ENCODE measurements at regions not wholly inside any gene's neighbourhood (a gene's known extent, or its start where the extent isn't known, plus 50 kb on each side); places are given as distances from the start of the nearest gene placed in this dataset.

GRCh38 chr12:59147791-59148190 lies 227.5 kb upstream of the LRIG3 start:
- no peaks in the 10 kb centered on the region for H3K9me3 ChIP-seq (ENCODE audit: control insufficient read depth in 1 of 2, insufficient read depth in 1 of 2, low read depth in 1 of 2, low read length in 2 of 2)
- no peak overlapping the region for H3K9ac ChIP-seq (ENCODE audit: low read length)
- H3K27ac ChIP-seq (ENCODE audit: low read depth, low read length) = no peak overlapping the region
- H3K9me2 ChIP-seq (ENCODE audit: insufficient read depth) = no peaks in the 10 kb centered on the region
- ATAC-seq (no peak), DNase-seq (ENCODE audit: low read depth, low spot score) (no peak)
- ChIA-PET RAD21 (ENCODE audit: low non-redundant PET in 1 of 2, low total read pairs in 2 of 2, uncharacterized antibody in 2 of 2, unreplicated experiment in 2 of 2) (no interaction called here), CTCF (no interaction called here), POLR2A (no interaction called here)
- no peaks in the 10 kb centered on the region for H3K4me1 ChIP-seq (ENCODE audit: control insufficient read depth in 1 of 2, insufficient read depth in 2 of 2, low read length in 2 of 2)
- no TSS peak for BruUV-seq (replicated peaks)
- H2AFZ ChIP-seq (ENCODE audit: low read depth, low read length, poor library complexity, severe bottlenecking) = no peak overlapping the region
- H3K36me3 ChIP-seq (ENCODE audit: control insufficient read depth in 1 of 2, insufficient read depth in 2 of 2, low read length in 2 of 2) = no peaks in the 10 kb centered on the region
- no peaks in the 10 kb centered on the region for H4K20me1 ChIP-seq (ENCODE audit: insufficient read depth)
- intact Hi-C loops (cut with micrococcal nuclease) = no loop called here
- no peak for TF ChIP-seq REST (IDR thresholded peaks at IDR 0.05; ENCODE audit: low read depth)
- no peak for TF ChIP-seq EZH2phosphoT487 (IDR thresholded peaks at IDR 0.05; ENCODE audit: borderline replicate concordance)
- TF ChIP-seq CBX3 (IDR thresholded peaks at IDR 0.05; ENCODE audit: low read depth) = no peak
- TF ChIP-seq FOSL1 (IDR thresholded peaks at IDR 0.05; ENCODE audit: low read depth) = no peak
- TF ChIP-seq YY1 (IDR thresholded peaks at IDR 0.05; ENCODE audit: extremely low read depth, insufficient replicate concordance, low read depth, low read length) = no peak
- TF ChIP-seq POLR2AphosphoS5 (IDR thresholded peaks at IDR 0.05; ENCODE audit: low read depth, low read length) = no peak
- no peak for TF ChIP-seq CEBPB (IDR thresholded peaks at IDR 0.05; ENCODE audit: low read depth)
- TF ChIP-seq EGR1 (IDR thresholded peaks at IDR 0.05; ENCODE audit: low read depth) = no peak
- no peak for TF ChIP-seq POLR2A (IDR thresholded peaks at IDR 0.05; ENCODE audit: borderline replicate concordance, extremely low read depth, insufficient read depth, insufficient read length)
- no peak for TF ChIP-seq RAD21 (IDR thresholded peaks at IDR 0.05; ENCODE audit: low read depth)
- TF ChIP-seq SRF (IDR thresholded peaks at IDR 0.05; ENCODE audit: low read depth) = no peak
- TF ChIP-seq ELF1 (IDR thresholded peaks at IDR 0.05; ENCODE audit: borderline replicate concordance, low read depth) = no peak
- no peak for TF ChIP-seq ZFX (IDR thresholded peaks at IDR 0.05)
- TF ChIP-seq ATF3 (IDR thresholded peaks at IDR 0.05) = no peak
- no peaks in the 10 kb centered on the region for H3K79me2 ChIP-seq (ENCODE audit: insufficient read depth, low read length)
- no peaks in the 10 kb centered on the region for H3K27me3 ChIP-seq (ENCODE audit: insufficient read depth, low read length)
- H3K4me2 ChIP-seq (ENCODE audit: low read length) = no peak overlapping the region
- no peak overlapping the region for H3K4me3 ChIP-seq (replicated peaks in 1 of 2; ENCODE audit: low read depth in 1 of 2, low read length in 2 of 2)
